IMR-90 (cell line): ENCODE measurements at regions not wholly inside any gene's neighbourhood (a gene's known extent, or its start where the extent isn't known, plus 50 kb on each side); places are given as distances from the start of the nearest gene placed in this dataset.

Experiments used
- ATAC-seq: fragments of 200-7000 bp; cut with Tn5 transposase; 2 replicates; pipeline ENCODE4 v1.9.1; 2020; ENCODE audit warnings: low read depth, mild to moderate bottlenecking, moderate library complexity
- BruUV-seq: library from RNA; stranded (reverse); fragments of 400-500 nt; replicated peaks from 2 replicates; lab custom pipeline; 2021; lab: Mats Ljungman, UMichigan
- CTCF ChIA-PET: fragments of 300-600 bp; formaldehyde crosslinking; extraction: SDS; loops from one replicate; lab custom pipeline; 2021; ENCODE audit warnings: antibody characterized with exemption; lab: Yijun Ruan, JAX
- POLR2A ChIA-PET: fragments of 300-600 bp; sonication (Branson Sonifier 250); formaldehyde crosslinking; loops from one replicate; lab custom pipeline; 2022; ENCODE audit warnings: antibody characterized with exemption; ENCODE audit not compliant: unreplicated experiment; lab: Charles Lee
- DNase-seq: peaks from one replicate; pipeline ENCODE4 v3.0.0; 2013
- H2AFZ ChIP-seq: replicated peaks from 2 replicates; pipeline ENCODE3; 2013; ENCODE audit warnings: low read length, mild to moderate bottlenecking; ENCODE audit not compliant: poor library complexity
- H2AK5ac ChIP-seq: 2 replicates; pipeline ENCODE4 v1.6.1; 2013; ENCODE audit warnings: low read depth, low read length, inconsistent platforms
- H2AK9ac ChIP-seq: replicated peaks from 2 replicates; pipeline ENCODE3; 2013; ENCODE audit warnings: mild to moderate bottlenecking, low read depth, low read length, moderate library complexity; ENCODE audit not compliant: poor library complexity
- H2BK120ac ChIP-seq: 2 replicates; pipeline ENCODE4 v1.6.1; 2013; ENCODE audit warnings: low read depth, low read length, inconsistent platforms
- H2BK15ac ChIP-seq: 3 replicates; pipeline ENCODE4 v1.6.1; 2013; ENCODE audit warnings: low read depth, low read length, inconsistent platforms
- H2BK20ac ChIP-seq: 2 replicates; pipeline ENCODE4 v1.6.1; 2013; ENCODE audit warnings: low read depth, mild to moderate bottlenecking, inconsistent platforms, low read length, moderate library complexity
- H2BK5ac ChIP-seq: 2 replicates; pipeline ENCODE4 v1.6.1; 2013; ENCODE audit warnings: mild to moderate bottlenecking, low read depth, low read length, inconsistent platforms; ENCODE audit not compliant: poor library complexity, severe bottlenecking
- H3K14ac ChIP-seq: replicated peaks from 2 replicates; pipeline ENCODE4 v1.6.1; 2013; ENCODE audit warnings: low read depth, low read length, inconsistent platforms
- H3K18ac ChIP-seq: 2 replicates; pipeline ENCODE4 v1.6.1; 2013; ENCODE audit warnings: low read depth, low read length, control low read depth
- H3K23ac ChIP-seq: 2 replicates; pipeline ENCODE4 v1.6.1; 2013; ENCODE audit warnings: low read depth, low read length, inconsistent platforms
- H3K27ac ChIP-seq: 2 replicates; pipeline ENCODE4 v1.5.1; 2013; ENCODE audit warnings: mild to moderate bottlenecking, control low read depth, low read length; ENCODE audit not compliant: insufficient read depth
- H3K27me3 ChIP-seq: 2 replicates; pipeline ENCODE4 v1.6.1; 2013; ENCODE audit warnings: low read length; ENCODE audit not compliant: control insufficient read depth, insufficient read depth
- H3K36me3 ChIP-seq: 2 replicates; pipeline ENCODE4 v1.6.1; 2013; ENCODE audit warnings: low read length, mixed read lengths; ENCODE audit not compliant: control insufficient read depth, insufficient read depth
- H3K4ac ChIP-seq: 2 replicates; pipeline ENCODE4 v1.6.1; 2013; ENCODE audit warnings: low read depth, low read length, inconsistent platforms
- H3K4me1 ChIP-seq: 2 replicates; pipeline ENCODE4 v1.6.1; 2013; ENCODE audit warnings: low read length, mixed read lengths; ENCODE audit not compliant: control insufficient read depth, insufficient read depth
- H3K4me2 ChIP-seq: 2 replicates; pipeline ENCODE4 v1.6.1; 2013; ENCODE audit warnings: low read depth, mild to moderate bottlenecking, control low read depth, low read length, moderate library complexity
- H3K4me3 ChIP-seq: 2 replicates; pipeline ENCODE4 v1.5.1; 2013; ENCODE audit warnings: low read depth, mild to moderate bottlenecking, control low read depth, low read length, moderate library complexity; ENCODE audit not compliant: insufficient read depth
- H3K56ac ChIP-seq: 2 replicates; pipeline ENCODE4 v1.6.1; 2013; ENCODE audit warnings: low read length, inconsistent platforms; ENCODE audit not compliant: insufficient read depth; ENCODE audit errors: extremely low read depth
- H3K79me1 ChIP-seq, 2 experiments: 2 replicates each; pipeline ENCODE4 v1.6.1; 2013; ENCODE audit warnings: low read length in 2 of 2, inconsistent platforms in 1 of 2, low read depth in 1 of 2
- H3K9ac ChIP-seq: 2 replicates; pipeline ENCODE4 v1.6.1; 2013; ENCODE audit warnings: low read depth, low read length, control low read depth
- H3K9me1 ChIP-seq: 2 replicates; pipeline ENCODE4 v1.6.1; 2013; ENCODE audit warnings: low read length, inconsistent platforms; ENCODE audit not compliant: insufficient read depth
- H3K9me3 ChIP-seq: 2 replicates; pipeline ENCODE4 v1.6.1; 2013; ENCODE audit warnings: low read length; ENCODE audit not compliant: control insufficient read depth, insufficient read depth
- H4K20me1 ChIP-seq: 2 replicates; pipeline ENCODE4 v1.6.1; 2013; ENCODE audit warnings: low read length, inconsistent platforms; ENCODE audit not compliant: insufficient read depth
- H4K5ac ChIP-seq: 2 replicates; pipeline ENCODE4 v1.6.1; 2013; ENCODE audit warnings: mild to moderate bottlenecking, low read depth, low read length, control low read depth
- H4K8ac ChIP-seq, 2 experiments: 2 replicates each; pipeline ENCODE4 v1.6.1; 2013; ENCODE audit warnings: low read depth in 2 of 2, low read length in 2 of 2, control low read depth in 1 of 2, inconsistent platforms in 1 of 2
- H4K91ac ChIP-seq: 2 replicates; pipeline ENCODE4 v1.6.1; 2013; ENCODE audit warnings: low read depth, low read length, inconsistent platforms; ENCODE audit not compliant: insufficient read depth
- BHLHE40 ChIP-seq: fragments of 150-350 bp; IDR thresholded peaks from 2 replicates; pipeline ENCODE4 v1.6.1; 2016; ENCODE audit warnings: mild to moderate bottlenecking, low read depth, low read length
- RAD21 ChIP-seq: IDR thresholded peaks from 2 replicates; pipeline ENCODE4 v1.6.1; 2012; ENCODE audit warnings: low read length, improper control_type of control experiment
- whole genome bisulfite sequencing, 2 experiments: methylation state at CpG; one replicate each; pipeline versions ENCODE4 v1.1.5 to v1.1.7; 2013; ENCODE audit warnings: missing lambda C conversion rate in 2 of 2; ENCODE audit not compliant: insufficient read length in 1 of 2; ENCODE audit errors: extremely low coverage in 2 of 2; 5-methylcytosine and 5-hydroxymethylcytosine counted together
- dilution Hi-C: fragments of 300-500 bp; cut with HindIII; formaldehyde crosslinking; loops from one replicate; pipeline ENCODE4 v1.14.3; 2018; ENCODE audit warnings: low sequenced_read_pairs; ENCODE audit not compliant: unreplicated experiment
- in situ Hi-C: fragments of 300-500 bp; cut with MboI; formaldehyde crosslinking; loops from 3 replicates; pipeline ENCODE4 v1.14.3; 2019; ENCODE audit warnings: low sequenced_read_pairs, inconsistent platforms, mixed read lengths
- intact Hi-C: fragments of 100-400 bp; cut with micrococcal nuclease; formaldehyde crosslinking; loops from 2 replicates; pipeline ENCODE4 v1.10.0; 2022

DNA sequence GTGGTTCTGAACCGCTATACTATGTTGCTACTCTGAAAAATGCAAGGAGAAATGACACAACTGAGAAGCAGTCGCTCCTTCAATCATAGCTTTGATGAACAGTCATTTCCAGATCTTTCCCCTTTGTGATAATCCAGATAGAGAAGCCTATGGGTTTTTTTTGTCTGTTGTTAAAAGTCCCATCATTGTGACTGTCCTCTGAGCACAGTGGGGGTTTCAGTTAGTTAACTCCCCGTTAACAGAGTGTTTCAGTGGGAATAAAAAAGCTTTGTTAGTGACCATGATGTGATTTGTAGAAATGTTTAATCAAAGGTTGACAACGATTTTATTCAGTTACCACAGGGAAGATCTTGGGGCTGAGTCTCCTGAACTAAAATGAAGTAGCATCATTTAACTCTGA is 176.2 kb upstream of the MAOA start:
- Histone ChIP-seq H4K91ac (no peak overlapping the region), H3K4me1 (no peaks in the 10 kb centered on the region), H2BK120ac (no peak overlapping the region), H3K9me1 (no peaks in the 10 kb centered on the region), H3K18ac (no peak overlapping the region), H3K9me3 (no peaks in the 10 kb centered on the region), H3K23ac (no peak overlapping the region), H4K20me1 (no peaks in the 10 kb centered on the region), H3K4me3 (no peak overlapping the region), H2BK15ac (no peak overlapping the region), H3K27ac (no peak overlapping the region), H2AFZ (no peak overlapping the region), H4K5ac (no peak overlapping the region), H3K36me3 (no peaks in the 10 kb centered on the region), H3K9ac (no peak overlapping the region), H3K14ac (no peak overlapping the region), H3K27me3 (no peaks in the 10 kb centered on the region; the same call in 1 of the 2 replicates), H2BK5ac (no peak overlapping the region), H2AK5ac (no peak overlapping the region), H2BK20ac (no peak overlapping the region), H3K4ac (no peak overlapping the region), H3K56ac (no peak overlapping the region), H2AK9ac (no peak overlapping the region), H3K79me1 (no peaks in the 10 kb centered on the region), H4K8ac (no peak overlapping the region), H3K4me2 (no peak overlapping the region)
- POLR2A ChIA-PET, result no interaction called here
- WGBS, 2 experiments, result no CpG with 5 or more reads among the region's 4 CpGs
- DNase-seq (no peak), ATAC-seq (no peak)
- no TSS peak for BruUV-seq
- intact Hi-C loops, result no loop called here
- TF ChIP-seq BHLHE40 (no peak), RAD21 (no peak)
- dilution Hi-C loops, result no loop called here
- in situ Hi-C loops, result no loop called here
- CTCF ChIA-PET, result no interaction called here
